Endothelial cell of umbilical vein (primary cell): ENCODE measurements at regions not wholly inside any gene's neighbourhood (a gene's known extent, or its start where the extent isn't known, plus 50 kb on each side); places are given as distances from the start of the nearest gene placed in this dataset. TPM values are rescaled to one million over a fixed set of nuclear protein-coding genes. Genes with fewer than 3 reads are reported as not detected.

Experiments used
- BruUV-seq: library from RNA; stranded (reverse); fragments of 400-500 nt; replicated peaks from 2 replicates; lab custom pipeline; 2021; lab: Mats Ljungman, UMichigan
- CTCF ChIA-PET: fragments of 300-600, 350-600 bp; sonication (Branson Sonifier 250); formaldehyde crosslinking; loops from one replicate; lab custom pipeline; 2021; ENCODE audit warnings: antibody characterized with exemption, inconsistent platforms; lab: Charles Lee
- POLR2A ChIA-PET: fragments of 300-600, 350-600 bp; sonication (Branson Sonifier 250); formaldehyde crosslinking; loops from one replicate; lab custom pipeline; 2021; ENCODE audit warnings: antibody characterized with exemption, inconsistent platforms; lab: Charles Lee
- DNase-seq: peaks from one replicate; pipeline ENCODE4 v3.0.0-alpha.2; 2011; ENCODE audit warnings: low read depth, low spot score
- FAIRE-seq: peaks from 2 replicates; lab custom pipeline; 2011; peaks lifted over from hg19 to GRCh38; lab: Jason Lieb, UNC
- H2AFZ ChIP-seq: 2 replicates; pipeline ENCODE4 v1.6.0; 2012; ENCODE audit warnings: low read depth, low read length, control low read depth, inconsistent platforms
- H3K27ac ChIP-seq: 2 replicates; pipeline ENCODE4 v1.5.1; 2011; ENCODE audit warnings: low read depth, mild to moderate bottlenecking, control low read depth, low read length, moderate library complexity; ENCODE audit not compliant: insufficient read depth
- H3K27me3 ChIP-seq, 2 experiments: 2 replicates each; pipeline versions ENCODE4 v1.6.0 to v1.6.1; 2011; ENCODE audit warnings: low read length in 2 of 2, mixed read lengths in 1 of 2; ENCODE audit not compliant: control insufficient read depth in 2 of 2, insufficient read depth in 2 of 2
- H3K36me3 ChIP-seq, 2 experiments: 2 replicates in 1 of 2; 3 replicates in 1 of 2; pipeline ENCODE4 v1.5.1; 2011; ENCODE audit warnings: low read length in 2 of 2, mild to moderate bottlenecking in 1 of 2, moderate library complexity in 1 of 2; ENCODE audit not compliant: control insufficient read depth in 2 of 2, insufficient read depth in 2 of 2; ENCODE audit errors: extremely low read depth in 1 of 2
- H3K4me1 ChIP-seq: 3 replicates; pipeline ENCODE4 v1.5.1; 2011; ENCODE audit warnings: mild to moderate bottlenecking, low read length; ENCODE audit not compliant: control insufficient read depth, insufficient read depth; ENCODE audit errors: extremely low read depth
- H3K4me2 ChIP-seq: 2 replicates; pipeline ENCODE4 v1.6.1; 2011; ENCODE audit warnings: low read length, control low read depth, mixed read lengths; ENCODE audit not compliant: insufficient read depth
- H3K4me3 ChIP-seq, 3 experiments: fragments of 200-600 bp in 1 of 3; sonication (generic), shearing (Covaris generic) in 1 of 3; replicated peaks in 1 of 3; 2 replicates each; pipeline ENCODE4 v1.5.1; 2011 to 2016; ENCODE audit warnings: control low read depth in 3 of 3, low read length in 3 of 3, mild to moderate bottlenecking in 2 of 3, inconsistent platforms in 1 of 3, low read depth in 1 of 3, moderate library complexity in 1 of 3; ENCODE audit not compliant: insufficient read depth in 1 of 3
- H3K79me2 ChIP-seq: 2 replicates; pipeline ENCODE4 v1.6.0; 2012; ENCODE audit warnings: low read length, inconsistent platforms; ENCODE audit not compliant: control insufficient read depth, insufficient read depth
- H3K9ac ChIP-seq: replicated peaks from 2 replicates; pipeline ENCODE3; 2011; ENCODE audit warnings: low read length, control low read depth; ENCODE audit not compliant: insufficient read depth; ENCODE audit errors: extremely low read depth
- H3K9me1 ChIP-seq: replicated peaks from 3 replicates; pipeline ENCODE4 v1.6.0; 2011; ENCODE audit warnings: mild to moderate bottlenecking, low read length; ENCODE audit not compliant: control insufficient read depth, insufficient read depth; ENCODE audit errors: extremely low read depth
- H3K9me3 ChIP-seq: replicated peaks from 2 replicates; pipeline ENCODE4 v1.5.1; 2012; ENCODE audit warnings: low read length, inconsistent platforms; ENCODE audit not compliant: control insufficient read depth, insufficient read depth
- H4K20me1 ChIP-seq: replicated peaks from 2 replicates; pipeline ENCODE3; 2011; ENCODE audit warnings: mild to moderate bottlenecking, low read length; ENCODE audit not compliant: control insufficient read depth, insufficient read depth; ENCODE audit errors: extremely low read depth
- CTCF ChIP-seq, 2 donors: IDR thresholded peaks; 1 replicate in 1 of 2; 2 replicates in 1 of 2; pipeline ENCODE4 v1.5.1; 2011; ENCODE audit warnings: low read length in 2 of 2, mild to moderate bottlenecking in 2 of 2, moderate library complexity in 2 of 2, control low read depth in 1 of 2, inconsistent platforms in 1 of 2, low read depth in 1 of 2; ENCODE audit not compliant: insufficient read depth in 1 of 2; ENCODE audit errors: extremely low read depth in 1 of 2
- EZH2 ChIP-seq: IDR thresholded peaks from 2 replicates; pipeline ENCODE4 v1.6.1; 2012; ENCODE audit warnings: borderline replicate concordance, low read depth, mild to moderate bottlenecking, moderate library complexity, low read length, inconsistent platforms; ENCODE audit not compliant: severe bottlenecking
- FOS ChIP-seq: IDR thresholded peaks from 2 replicates; pipeline ENCODE4 v1.6.1; 2011; ENCODE audit warnings: mild to moderate bottlenecking, low read length, moderate library complexity, borderline replicate concordance; ENCODE audit not compliant: insufficient read depth
- GATA2 ChIP-seq: IDR thresholded peaks from 2 replicates; pipeline ENCODE4 v1.7.0; 2011; ENCODE audit warnings: low read depth, mild to moderate bottlenecking, moderate library complexity, mixed read lengths, low read length; ENCODE audit not compliant: insufficient read length, insufficient read depth
- JUN ChIP-seq: IDR thresholded peaks from 2 replicates; pipeline ENCODE4 v1.6.1; 2011; ENCODE audit warnings: borderline replicate concordance, low read depth; ENCODE audit not compliant: insufficient read length, insufficient read depth
- MYC ChIP-seq: IDR thresholded peaks from one replicate; pipeline ENCODE4 v1.6.1; 2011; ENCODE audit warnings: mild to moderate bottlenecking, low read depth, low read length
- POLR2A ChIP-seq: IDR thresholded peaks from 2 replicates; pipeline ENCODE4 v1.6.1; 2012; ENCODE audit warnings: low read depth, mild to moderate bottlenecking, control low read depth, low read length
- POLR2AphosphoS5 ChIP-seq: IDR thresholded peaks from 2 replicates; pipeline ENCODE4 v1.6.1; 2012; ENCODE audit warnings: low read depth, mild to moderate bottlenecking, control low read depth, low read length, moderate library complexity; ENCODE audit not compliant: insufficient read depth
- dilution Hi-C: fragments of 300-500 bp; cut with MboI; formaldehyde crosslinking; loops from one replicate; pipeline ENCODE4 v1.15.0; 2019; ENCODE audit warnings: low sequenced_read_pairs; ENCODE audit not compliant: extremely low pct_ligation_motif_present
- intact Hi-C: fragments of 100-400 bp; cut with micrococcal nuclease; formaldehyde crosslinking; loops from one replicate; pipeline ENCODE4 v1.10.0; 2022
- small RNA-seq: library from RNA; depleted of rRNA; stranded (forward); fragments of <200 nt; gene quantifications from one replicate; pipeline ENCODE3, GENCODE V24; 2012; ENCODE audit warnings: low replicate concordance, low read depth; ENCODE audit not compliant: insufficient read depth, insufficient read length

GRCh38 chr2:162888652-162889051, 50.1 kb upstream of the KCNH7 start:
- H3K9me1 ChIP-seq: no peaks in the 10 kb centered on the region
- no peaks in the 10 kb centered on the region for H3K36me3 ChIP-seq
- H3K4me2 ChIP-seq: no peak overlapping the region
- FAIRE-seq: no peak
- no peaks in the 10 kb centered on the region for H3K9me3 ChIP-seq
- ChIA-PET POLR2A (no interaction called here), CTCF (no interaction called here)
- H3K27ac ChIP-seq: no peak overlapping the region
- dilution Hi-C loops: no loop called here
- H3K4me1 ChIP-seq: no peaks in the 10 kb centered on the region
- intact Hi-C loops: no loop called here
- no peaks in the 10 kb centered on the region for H3K79me2 ChIP-seq
- no peaks in the 10 kb centered on the region for H4K20me1 ChIP-seq
- peak; percentile 31 for DNase-seq
- TF ChIP-seq POLR2AphosphoS5 (no peak), FOS (no peak), JUN (no peak), POLR2A (no peak), MYC (no peak), CTCF (IDR thresholded peaks at IDR 0.05; ENCODE audit: extremely low read depth in 1 of 2, insufficient read depth in 1 of 2, low read depth in 1 of 2, low read length in 2 of 2) (no peak), GATA2 (no peak), EZH2 (no peak)
- no TSS peak for BruUV-seq
- no peak overlapping the region for H2AFZ ChIP-seq
- H3K9ac ChIP-seq: no peak overlapping the region
- no peak overlapping the region for H3K4me3 ChIP-seq
- H3K27me3 ChIP-seq: no peaks in the 10 kb centered on the region

Small RNA genes lying in the stretch of these regions (small RNA-seq; reads per million reads assigned to genes)
- gene RNU6-627P: not detected
